ENCODE measurements at regions not wholly inside any gene's neighbourhood (a gene's known extent, or its start where the extent isn't known, plus 50 kb on each side); places are given as distances from the start of the nearest gene placed in this dataset.
A peak's percentile ranks its signal among the peaks of the same experiment; 100 is the strongest.
"Not testable (repeated sequence)": the region's sequence is repeated elsewhere in the genome, so short reads cannot be mapped to it uniquely, and the experiment has no call there.

DNA sequence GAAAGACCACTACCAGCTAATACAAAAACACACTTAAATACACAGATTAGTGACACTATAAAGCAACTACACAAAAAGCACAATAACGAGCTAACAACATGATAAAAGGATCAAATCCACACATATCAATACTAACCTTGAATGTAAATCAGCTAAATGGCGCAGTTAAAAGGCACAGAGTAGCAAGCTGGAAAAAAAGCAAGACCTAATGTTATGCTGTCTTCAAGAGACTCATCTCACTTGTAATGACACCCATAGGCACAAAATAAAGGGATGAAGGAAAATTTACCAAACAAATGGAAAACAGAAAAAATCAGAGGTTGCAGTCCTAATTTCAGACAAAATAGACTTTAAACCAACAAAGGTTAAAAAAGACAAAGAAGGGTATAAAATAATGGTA, 86.3 kb downstream of the NUS1 start:
- no peak for DNase-seq (ENCODE audit: low read depth)

DNA sequence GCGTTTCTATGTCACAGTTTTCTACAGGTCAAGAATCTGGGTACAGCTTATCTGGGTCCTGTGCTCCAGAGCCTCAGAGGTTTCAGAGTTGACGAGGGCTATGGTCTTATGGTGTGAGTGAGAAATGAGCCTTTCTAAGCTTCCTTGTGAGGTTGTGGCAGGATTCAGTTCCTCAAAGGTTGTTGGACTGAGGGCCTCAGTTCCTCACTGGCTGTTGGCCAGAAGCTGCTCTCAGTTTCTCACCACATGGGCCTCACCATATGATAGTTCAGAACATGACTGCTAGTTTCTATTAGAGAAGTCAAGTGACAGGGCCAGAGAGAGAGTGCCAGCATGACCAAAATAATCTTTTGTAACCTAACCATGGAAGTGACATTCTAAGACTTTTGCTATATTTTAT, 96.1 kb downstream of the NUS1 start:
- DNase-seq (ENCODE audit: low read depth), result no peak

DNA sequence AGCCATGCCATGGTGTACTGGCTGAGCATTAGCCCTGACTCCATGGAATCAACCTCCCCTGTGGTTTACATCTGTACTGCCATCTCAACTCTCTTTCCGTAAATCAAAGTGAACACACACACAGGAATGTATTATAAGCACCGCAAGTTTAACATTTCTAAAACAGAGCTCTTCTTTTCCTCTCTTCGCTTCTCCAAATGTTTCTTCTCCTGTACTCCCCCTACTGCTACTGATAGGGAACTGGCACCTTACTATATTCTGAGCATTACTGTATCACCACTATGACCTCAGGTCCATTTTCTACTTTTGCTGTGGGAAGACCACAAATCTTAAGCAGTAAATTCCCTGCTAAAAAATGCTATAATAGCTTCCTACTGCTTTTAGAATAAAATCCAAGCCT, 101.2 kb downstream of the NUS1 start:
- peak; percentile 16 for DNase-seq (ENCODE audit: low read depth)

DNA sequence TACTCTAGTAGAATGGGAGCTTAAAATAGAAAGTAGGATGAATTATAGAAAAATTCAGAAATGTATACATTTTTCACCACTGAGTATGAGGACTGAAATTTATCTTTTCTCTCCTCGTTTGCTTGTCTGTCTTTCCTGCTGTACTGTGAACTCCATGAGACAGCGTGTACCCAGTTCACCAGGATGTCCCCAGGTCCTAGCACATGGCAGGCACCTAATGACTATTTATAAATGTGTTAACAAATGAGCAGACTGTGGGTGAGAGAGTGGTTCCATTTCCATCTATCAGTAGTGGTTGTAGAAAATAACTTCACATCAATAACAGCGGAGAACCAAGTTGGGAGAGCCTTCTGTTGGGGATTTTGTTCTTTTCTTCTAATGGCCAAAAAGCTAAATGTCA, 106.3 kb downstream of the NUS1 start:
- no peak for DNase-seq (ENCODE audit: low read depth)

DNA sequence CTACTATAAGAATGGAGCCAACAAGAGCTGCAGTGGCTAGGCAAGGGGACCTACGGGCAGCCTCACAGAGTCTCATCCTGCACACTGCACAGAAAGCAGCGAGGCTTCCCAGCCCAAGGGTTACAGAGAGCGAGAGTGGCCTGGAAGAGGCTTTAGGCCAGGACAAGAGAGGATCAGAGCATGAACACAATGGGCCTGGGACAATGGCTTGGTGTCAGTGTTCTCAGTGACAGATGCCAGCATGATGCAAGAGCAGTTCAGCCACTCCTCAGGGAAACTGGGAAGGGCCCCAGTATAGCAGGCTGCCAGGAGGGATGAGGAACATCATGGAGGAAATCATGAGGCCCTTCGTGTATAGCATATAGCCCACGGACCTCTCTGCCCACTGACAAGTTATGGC, 108.0 kb downstream of the NUS1 start:
- DNase-seq (ENCODE audit: low read depth), result no peak

DNA sequence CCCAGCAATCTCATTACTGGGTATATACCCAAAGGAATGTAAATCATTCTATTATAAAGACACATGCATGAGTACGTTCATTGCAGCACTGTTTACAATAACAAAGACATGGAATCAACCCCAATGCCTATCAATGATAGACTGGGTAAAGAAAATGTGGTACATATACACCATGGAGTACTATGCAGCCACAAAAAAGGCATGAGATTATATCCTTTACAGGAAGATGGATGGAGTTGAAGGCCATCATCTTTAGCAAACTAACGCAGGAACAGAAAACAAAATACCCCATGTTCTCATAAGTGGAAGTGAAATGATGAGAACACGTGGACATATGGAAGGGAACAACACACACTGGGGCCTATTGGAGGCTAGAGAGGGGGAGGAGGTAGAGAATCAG, 115.7 kb downstream of the NUS1 start:
- DNase-seq (ENCODE audit: low read depth), result no peak

DNA sequence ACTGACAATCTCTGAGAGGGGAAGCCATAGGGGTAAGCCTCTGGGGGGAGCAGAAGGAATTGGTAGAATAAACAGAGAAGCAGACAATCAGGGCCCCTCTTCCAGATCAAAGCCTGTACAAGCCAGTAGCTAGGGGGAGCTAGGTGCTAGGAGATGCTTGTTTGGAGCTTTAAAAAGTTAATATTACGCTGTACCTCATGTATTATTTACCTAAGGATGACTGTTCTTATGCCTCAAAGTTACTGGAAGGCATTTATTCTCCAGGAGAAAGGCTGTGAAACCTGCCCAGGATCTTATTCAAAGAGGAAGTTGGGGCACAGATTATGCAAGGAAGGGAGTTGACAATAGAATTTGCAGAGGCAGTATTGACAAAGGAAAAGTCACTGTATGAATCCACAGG, 111.8 kb upstream of the SLC35F1 start:
- no peak for DNase-seq (ENCODE audit: low read depth)

DNA sequence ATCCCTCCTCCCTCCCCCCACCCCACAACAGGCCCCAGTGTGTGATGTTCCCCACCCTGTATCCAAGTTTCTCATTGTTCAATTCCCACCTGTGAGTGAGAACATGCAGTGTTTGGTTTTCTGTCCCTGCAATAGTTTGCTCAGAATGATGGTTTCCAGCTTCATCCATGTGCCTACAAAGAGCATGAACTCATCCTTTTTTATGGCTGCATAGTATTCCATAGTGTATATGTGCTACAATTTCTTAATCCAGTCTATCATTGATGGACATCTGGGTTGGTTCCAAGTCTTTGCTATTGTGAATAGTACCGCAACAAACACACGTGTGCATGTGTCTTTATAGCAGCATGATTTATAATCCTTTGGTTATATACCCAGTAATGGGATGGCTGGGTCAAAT, 108.2 kb upstream of the SLC35F1 start:
- not testable (repeated sequence) for DNase-seq (ENCODE audit: low read depth)

DNA sequence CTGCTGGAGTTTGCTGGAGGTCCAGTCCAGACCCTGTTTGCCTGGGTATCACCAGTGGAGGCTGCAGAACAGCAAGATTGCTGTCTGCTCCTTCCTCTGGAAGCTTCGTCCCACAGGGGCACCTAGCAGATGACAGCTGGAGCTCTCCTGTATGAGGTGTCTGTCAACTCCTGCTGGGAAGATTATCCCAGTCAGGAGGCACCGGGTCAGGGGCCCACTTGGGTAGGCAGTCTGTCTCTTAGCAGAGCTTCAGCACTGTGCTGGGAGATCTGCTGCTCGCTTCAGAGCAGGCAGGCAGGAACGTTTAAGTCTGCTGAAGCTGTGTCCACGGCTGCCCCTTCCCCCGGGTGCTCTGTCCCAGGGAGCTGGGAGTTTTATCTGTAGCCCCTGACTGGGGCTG, 96.8 kb upstream of the SLC35F1 start:
- DNase-seq (ENCODE audit: low read depth), result no peak

DNA sequence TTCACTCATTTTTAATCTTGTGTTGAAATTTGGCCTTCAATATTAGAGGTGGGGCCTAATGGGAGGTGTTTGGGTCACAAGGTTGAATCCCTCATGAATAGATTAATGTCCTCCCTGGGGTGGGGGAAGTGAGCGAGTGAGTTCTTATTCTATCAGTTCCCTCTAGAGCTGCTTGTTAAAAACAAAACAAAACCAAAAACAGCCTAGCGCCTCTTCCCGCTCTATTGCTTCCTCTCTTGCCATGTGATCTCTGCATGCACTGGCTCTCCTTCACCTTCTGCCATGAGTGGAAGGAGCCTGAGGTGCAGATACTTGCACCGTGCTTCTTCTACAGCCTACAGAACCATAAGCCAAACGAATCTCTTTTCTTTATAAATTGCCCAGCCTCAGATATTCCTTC, 89.6 kb upstream of the SLC35F1 start:
- DNase-seq (ENCODE audit: low read depth), result no peak

DNA sequence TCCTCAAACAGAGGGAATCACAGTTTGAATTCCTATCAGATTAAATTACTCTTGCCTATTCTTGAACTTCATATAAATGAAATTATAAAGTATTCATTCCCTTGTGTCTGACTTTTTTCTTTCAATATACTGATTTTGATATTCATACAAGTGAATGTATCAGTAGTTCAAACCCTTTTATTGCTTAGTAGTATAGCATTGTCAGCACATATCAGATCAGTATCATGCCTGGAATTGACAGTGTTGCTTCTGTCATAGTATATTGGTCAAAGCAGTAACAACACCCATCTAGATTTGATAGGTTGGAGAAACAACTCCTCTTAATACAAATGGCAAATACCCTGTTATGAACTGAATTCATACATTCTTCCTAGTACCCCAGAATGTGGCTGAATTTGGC, 89.1 kb upstream of the SLC35F1 start:
- DNase-seq (ENCODE audit: low read depth), result no peak

DNA sequence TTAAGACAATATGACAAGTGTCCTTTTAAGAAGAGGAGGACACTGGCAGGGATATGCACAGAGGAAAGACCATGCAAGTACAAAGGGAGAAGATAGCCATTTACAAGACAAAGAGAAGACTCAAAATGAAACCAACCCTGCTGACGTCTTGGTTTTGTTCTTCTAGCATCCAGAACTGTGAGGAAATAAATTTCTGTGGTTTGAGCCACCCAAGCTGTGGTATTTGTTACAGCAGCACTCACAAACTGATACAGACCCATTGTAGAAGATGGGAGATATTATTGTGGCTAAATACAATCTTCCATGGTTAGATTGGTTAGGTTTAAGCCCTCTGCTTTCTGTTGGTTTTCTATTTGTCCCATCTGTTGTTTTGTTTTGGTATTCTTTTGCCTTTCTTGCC, 88.6 kb upstream of the SLC35F1 start:
- DNase-seq (ENCODE audit: low read depth), result no peak

DNA sequence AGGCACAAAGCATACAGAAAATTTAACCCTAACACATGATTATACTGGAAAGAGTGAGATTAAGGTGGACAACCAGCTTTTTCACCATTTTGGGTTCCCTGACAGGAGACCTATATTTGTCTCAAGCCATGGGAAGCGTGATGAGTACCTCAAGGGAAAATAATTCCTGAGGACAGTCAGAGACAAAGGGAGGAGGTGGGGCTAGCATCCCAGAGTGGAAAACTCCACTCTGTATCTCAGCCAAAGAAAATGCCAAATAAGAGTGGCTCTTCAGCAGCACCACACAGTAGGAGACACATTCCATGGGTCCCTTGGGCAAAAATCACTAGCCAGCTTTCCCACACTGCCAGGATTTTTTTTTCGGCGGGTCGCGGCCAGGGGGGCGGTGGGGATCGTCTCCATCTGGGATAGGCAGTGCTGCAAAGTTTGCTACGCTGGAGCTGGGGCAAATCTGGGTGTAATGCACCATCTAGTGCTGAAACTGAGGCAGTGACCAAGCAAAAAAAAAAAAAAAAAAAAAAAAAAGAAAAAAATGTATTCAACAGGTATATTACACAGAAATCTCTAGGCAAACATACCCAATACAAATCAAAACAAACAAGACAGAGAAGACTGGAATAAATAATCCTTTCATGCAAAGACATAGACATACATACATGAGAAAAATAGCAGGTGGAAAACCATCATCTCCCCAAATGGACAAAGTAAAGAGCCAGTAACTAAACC, 77.3 kb upstream of the SLC35F1 start:
- peak; percentile 67 for DNase-seq (ENCODE audit: low read depth)

DNA sequence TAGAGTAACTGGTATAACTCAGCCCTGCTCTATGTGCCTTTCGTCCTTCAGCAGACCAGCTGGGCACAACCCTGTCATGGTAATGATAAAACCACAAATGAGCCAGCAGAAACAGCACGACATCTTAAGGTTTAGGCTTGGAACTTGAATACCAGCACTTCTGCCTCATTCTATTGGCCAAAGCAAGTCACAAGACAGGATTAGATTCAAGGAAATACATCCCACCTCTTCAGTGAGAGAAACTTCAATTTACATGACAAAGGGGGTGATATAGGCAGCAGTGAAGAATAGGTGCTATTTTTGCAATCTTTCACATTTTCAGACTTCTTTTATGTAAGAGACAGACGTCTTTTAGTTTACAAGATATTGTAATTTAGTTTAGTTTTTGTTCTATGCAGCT, 69.8 kb upstream of the SLC35F1 start:
- peak; percentile 6 for DNase-seq (ENCODE audit: low read depth)

DNA sequence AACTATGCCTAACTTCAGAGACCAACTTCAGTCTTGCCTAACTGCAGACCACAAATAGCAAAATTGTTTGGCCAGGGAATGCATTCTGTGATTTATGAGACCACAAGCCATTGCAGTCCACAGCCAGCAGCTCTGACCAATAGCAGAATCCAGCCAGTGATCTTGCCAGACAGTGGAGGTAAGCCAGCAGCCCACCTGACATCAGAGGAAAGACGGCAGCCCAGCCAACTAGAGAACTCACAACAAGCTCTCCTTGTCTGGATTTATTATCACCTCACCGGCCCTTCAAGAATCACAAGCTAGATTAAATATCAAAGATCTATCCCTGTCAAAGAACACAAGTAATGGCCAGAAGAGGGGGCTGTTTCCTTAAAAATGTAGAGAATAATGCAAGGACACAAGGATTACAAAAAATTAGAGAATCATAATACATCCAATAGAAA, 66.5 kb upstream of the SLC35F1 start:
- peak; percentile 31 for DNase-seq (ENCODE audit: low read depth)

DNA sequence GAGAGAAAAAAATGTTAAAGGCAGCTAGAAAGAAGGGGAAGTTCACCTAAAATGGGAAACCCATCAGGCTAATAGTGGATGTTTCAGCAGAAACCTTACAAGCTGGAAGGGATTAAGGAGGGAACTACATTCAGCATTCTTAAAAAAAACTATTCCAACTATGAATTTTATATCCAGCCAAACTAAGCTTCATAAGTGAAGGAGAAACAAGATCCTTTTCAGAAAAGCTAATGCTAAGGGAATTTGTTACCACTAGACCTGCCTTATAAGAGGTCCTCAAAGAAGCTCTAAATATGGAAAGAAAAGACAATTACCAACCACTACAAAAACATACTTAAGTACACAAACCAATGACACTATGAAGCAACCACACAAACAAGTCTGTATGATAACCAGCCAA, 59.2 kb upstream of the SLC35F1 start:
- DNase-seq (ENCODE audit: low read depth), result no peak

DNA sequence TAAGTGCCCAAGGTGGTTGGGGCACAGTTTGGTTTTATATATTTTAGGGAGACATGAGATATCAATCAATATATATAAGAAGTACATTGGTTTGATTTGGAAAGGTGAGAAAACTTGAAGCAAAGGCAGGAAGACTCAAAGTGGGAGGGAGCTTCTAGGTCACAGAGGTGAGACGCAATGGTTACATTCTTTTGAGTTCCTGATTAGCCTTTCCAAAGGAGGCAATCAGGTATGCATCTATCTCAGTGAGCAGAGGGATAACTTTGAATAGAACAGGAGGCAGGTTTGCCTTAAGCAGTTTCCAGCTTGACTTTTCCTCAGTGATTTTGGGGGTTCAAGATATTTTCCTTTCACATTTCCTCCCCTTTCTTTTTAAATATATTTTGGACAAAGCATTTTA, 58.0 kb upstream of the SLC35F1 start:
- no peak for DNase-seq (ENCODE audit: low read depth)
